K562 (cell line): ENCODE measurements at regions not wholly inside any gene's neighbourhood (a gene's known extent, or its start where the extent isn't known, plus 50 kb on each side); places are given as distances from the start of the nearest gene placed in this dataset.

Source experiments
- KDM4B ChIP-seq, 2 experiments: fragments of 450-650 bp in 1 of 2; sonication (generic) in 1 of 2; IDR thresholded peaks; 2 replicates each; pipeline ENCODE4 v1.6.1; 2016 to 2017; ENCODE audit warnings: borderline replicate concordance in 2 of 2, antibody characterized with exemption in 1 of 2, low read depth in 1 of 2, mild to moderate bottlenecking in 1 of 2
- TF ChIP-seq, protein P1 (sequence below): sonication (generic); formaldehyde crosslinking; IDR thresholded peaks from 2 replicates; pipeline ENCODE4 v1.8.0; 2022; ENCODE audit warnings: missing genetic modification reagents, mild to moderate bottlenecking, moderate library complexity, borderline replicate concordance

DNA sequence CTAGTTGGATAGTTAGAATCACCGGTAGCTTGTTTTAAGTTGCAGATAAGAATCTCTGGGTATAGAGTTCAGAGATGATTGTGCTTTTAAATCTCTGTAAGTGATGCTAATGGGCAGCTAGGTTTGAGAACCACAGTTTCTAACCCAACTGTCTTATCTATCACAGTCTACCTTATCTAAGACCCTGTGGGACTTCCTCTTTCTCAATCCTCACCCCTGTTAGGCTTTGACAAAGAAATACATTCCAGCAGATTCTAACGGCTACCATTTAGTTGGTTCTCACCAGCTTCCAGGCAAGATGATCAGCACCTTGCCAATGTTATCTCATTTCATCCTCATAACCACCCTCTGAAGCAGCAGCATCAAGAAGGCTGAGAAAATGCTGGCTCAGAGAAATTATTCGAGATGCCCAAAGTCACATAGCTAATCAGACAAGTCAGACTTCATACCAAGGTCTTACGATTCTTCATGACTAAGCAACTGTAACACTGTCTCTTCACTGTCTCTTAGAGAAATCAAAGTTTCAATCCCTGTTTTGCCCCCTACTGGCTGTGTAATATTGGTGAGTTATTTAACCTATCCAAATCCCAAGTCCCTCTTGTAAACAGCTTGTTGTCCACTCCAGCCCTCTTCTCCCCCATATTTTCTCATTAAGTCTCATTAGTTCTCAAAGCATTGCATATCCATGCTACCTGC, 192.4 kb upstream of the API5 start:
- TF ChIP-seq, protein P1, sequence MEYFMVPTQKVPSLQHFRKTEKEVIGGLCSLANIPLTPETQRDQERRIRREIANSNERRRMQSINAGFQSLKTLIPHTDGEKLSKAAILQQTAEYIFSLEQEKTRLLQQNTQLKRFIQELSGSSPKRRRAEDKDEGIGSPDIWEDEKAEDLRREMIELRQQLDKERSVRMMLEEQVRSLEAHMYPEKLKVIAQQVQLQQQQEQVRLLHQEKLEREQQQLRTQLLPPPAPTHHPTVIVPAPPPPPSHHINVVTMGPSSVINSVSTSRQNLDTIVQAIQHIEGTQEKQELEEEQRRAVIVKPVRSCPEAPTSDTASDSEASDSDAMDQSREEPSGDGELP (CRISPR knock-in tag) = no peak
- no peak for TF ChIP-seq KDM4B (IDR thresholded peaks at IDR 0.05; ENCODE audit: borderline replicate concordance in 2 of 2, low read depth in 1 of 2)
